Heart left ventricle (tissue), 16 donors: ENCODE measurements at regions not wholly inside any gene's neighbourhood (a gene's known extent, or its start where the extent isn't known, plus 50 kb on each side); places are given as distances from the start of the nearest gene placed in this dataset.

Experiments used
- ATAC-seq, 4 donors: fragments of 200-7000 bp; cut with Tn5 transposase; one replicate each; pipeline ENCODE4 v1.9.1; 2020 to 2022; ENCODE audit warnings: moderate library complexity in 4 of 4, mild to moderate bottlenecking in 3 of 4, moderate number of reproducible peaks in 1 of 4
- DNase-seq, 5 donors: peaks; one replicate each; pipeline ENCODE4 v3.0.0-alpha.2; 2020
- H3K27ac ChIP-seq, 12 donors: fragments of 200-600 bp; sonication (generic) in 4 of 12; one replicate each; pipeline versions ENCODE4 v1.5.0 to v1.8.0; 2016 to 2022; ENCODE audit warnings: mild to moderate bottlenecking in 2 of 12
- H3K27me3 ChIP-seq, 9 donors: fragments of 200-600 bp; sonication (generic) in 2 of 9; one replicate each; pipeline versions ENCODE4 v1.5.1 to v1.8.0; 2016 to 2022; ENCODE audit warnings: mild to moderate bottlenecking in 3 of 9
- H3K36me3 ChIP-seq, 9 donors: fragments of 200-600 bp; sonication (generic) in 2 of 9; one replicate each; pipeline versions ENCODE4 v1.5.0 to v1.8.0; 2018 to 2022; ENCODE audit warnings: mild to moderate bottlenecking in 2 of 9
- H3K4me1 ChIP-seq, 12 donors: fragments of 200-600 bp; sonication (generic) in 4 of 12; one replicate each; pipeline versions ENCODE4 v1.5.0 to v1.8.0; 2016 to 2022; ENCODE audit warnings: mild to moderate bottlenecking in 3 of 12
- H3K4me3 ChIP-seq, 12 donors: fragments of 200-600 bp; sonication (generic) in 4 of 12; one replicate each; pipeline versions ENCODE4 v1.5.0 to v1.8.0; 2017 to 2022; ENCODE audit warnings: mild to moderate bottlenecking in 9 of 12, moderate library complexity in 4 of 12
- H3K9me3 ChIP-seq, 12 donors: fragments of 200-600 bp; sonication (generic) in 4 of 12; one replicate each; pipeline versions ENCODE4 v1.5.0 to v1.8.0; 2016 to 2022; ENCODE audit warnings: mild to moderate bottlenecking in 1 of 12
- POLR2A ChIP-seq, 2 donors: fragments of 450-650 bp; IDR thresholded peaks; one replicate each; pipeline ENCODE4 v1.6.1; 2017; ENCODE audit warnings: antibody characterized with exemption in 2 of 2, mild to moderate bottlenecking in 2 of 2, moderate library complexity in 2 of 2
- WGBS, 4 donors: extraction: QIAGEN DNeasy Blood & Tissue Kit in 2 of 4; methylation state at CpG; one replicate each; pipeline versions ENCODE4 v1.1.5 to v1.1.7; 2013 to 2018; 5-methylcytosine and 5-hydroxymethylcytosine counted together
- intact Hi-C, 10 donors: fragments of 100-400 bp; cut with DNase I; formaldehyde crosslinking; loops; one replicate each; pipeline versions ENCODE4 v1.11.1 to v1.14.2; 2022
- TF ChIP-seq, protein P1 (sequence below), 12 donors: fragments of 200-600 bp; sonication (generic) in 4 of 12; IDR thresholded peaks; one replicate each; pipeline versions ENCODE4 v1.5.0 to v1.8.0; 2018 to 2022; ENCODE audit warnings: antibody characterized with exemption in 12 of 12, mild to moderate bottlenecking in 5 of 12
- donor health status: ischemic (EF 13 %, LVEDD 7.1; RV severe dilation, severe dysfunction).
- donor health status: healthy with polysubstance abuse.
- donor health status: DM: no; HTN: yes; CAD: no.
- donor health status: DM: no; HTN: no; CAD: no.
- donor health status: ischemic (EF 25% LVEDD 6.9; RV normal size, moderate dysfunction).
- donor health status: ischemic (EF 25% LVEDD 5.7; RV mildly dilated, moderate dysfunction).
- donor health status: healthy.
- donor health status: DM: yes; HTN: yes; CAD: no.
- donor health status: ischemic (EF 35%, LVEDD 5.7; RV mildly dilated, moderate dysfunction).
- donor health status: nonischemic (EF 11% LVEDD 7.7; RV severe dilation, severe dysfunction).
- donor health status: DM: yes; HTN: yes; CAD: no.
- donor health status: PGD.
- donor health status: ischemic (EF 29% LVEDD 5.4; RV normal size, mild dysfunction).
- donor health status: nonischemic (EF 23%, LVEDD 6.1; RV moderate dilation, normal function).

- H3K27ac ChIP-seq, result no peak overlapping the region
- H3K4me3 ChIP-seq, result no peak overlapping the region
- no peaks in the 10 kb centered on the region for H3K4me1 ChIP-seq
- H3K27me3 ChIP-seq, result no peaks in the 10 kb centered on the region
- intact Hi-C loops, result no loop called here
- H3K36me3 ChIP-seq, result no peaks in the 10 kb centered on the region
- TF ChIP-seq, protein P1, sequence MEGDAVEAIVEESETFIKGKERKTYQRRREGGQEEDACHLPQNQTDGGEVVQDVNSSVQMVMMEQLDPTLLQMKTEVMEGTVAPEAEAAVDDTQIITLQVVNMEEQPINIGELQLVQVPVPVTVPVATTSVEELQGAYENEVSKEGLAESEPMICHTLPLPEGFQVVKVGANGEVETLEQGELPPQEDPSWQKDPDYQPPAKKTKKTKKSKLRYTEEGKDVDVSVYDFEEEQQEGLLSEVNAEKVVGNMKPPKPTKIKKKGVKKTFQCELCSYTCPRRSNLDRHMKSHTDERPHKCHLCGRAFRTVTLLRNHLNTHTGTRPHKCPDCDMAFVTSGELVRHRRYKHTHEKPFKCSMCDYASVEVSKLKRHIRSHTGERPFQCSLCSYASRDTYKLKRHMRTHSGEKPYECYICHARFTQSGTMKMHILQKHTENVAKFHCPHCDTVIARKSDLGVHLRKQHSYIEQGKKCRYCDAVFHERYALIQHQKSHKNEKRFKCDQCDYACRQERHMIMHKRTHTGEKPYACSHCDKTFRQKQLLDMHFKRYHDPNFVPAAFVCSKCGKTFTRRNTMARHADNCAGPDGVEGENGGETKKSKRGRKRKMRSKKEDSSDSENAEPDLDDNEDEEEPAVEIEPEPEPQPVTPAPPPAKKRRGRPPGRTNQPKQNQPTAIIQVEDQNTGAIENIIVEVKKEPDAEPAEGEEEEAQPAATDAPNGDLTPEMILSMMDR (IDR thresholded peaks at IDR 0.05), result no peak
- TF ChIP-seq POLR2A (IDR thresholded peaks at IDR 0.05), result no peak
- no peaks in the 10 kb centered on the region for H3K9me3 ChIP-seq
- ATAC-seq (no peak), DNase-seq (no peak)
- WGBS, 4 donors, result 53 to 82% (median 66%) methylated on average over 2 of the region's 2 CpGs
Measured at GRCh38 chr2:195057001-195057400, 600.0 kb upstream of the SLC39A10 start.

DNA sequence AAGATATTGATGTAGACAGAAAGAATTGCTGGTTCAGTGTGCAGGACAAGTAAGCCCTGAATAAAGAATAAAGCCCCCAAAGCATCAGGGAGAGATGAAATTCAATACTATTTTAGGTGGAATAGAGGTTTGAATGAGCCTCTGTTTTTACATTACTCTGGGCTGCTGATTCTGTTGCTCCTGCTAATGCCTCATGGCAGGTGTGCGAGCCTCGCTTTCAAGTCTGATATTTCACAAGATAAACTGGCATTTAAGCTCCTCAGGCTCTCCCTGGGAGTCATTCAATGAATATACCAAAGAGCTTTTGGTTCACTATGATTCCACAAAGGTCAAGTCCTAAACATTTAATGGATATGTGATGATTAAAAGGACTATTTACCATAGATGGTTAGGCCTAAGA is 601.0 kb upstream of the SLC39A10 start:
- Histone ChIP-seq H3K9me3 (no peaks in the 10 kb centered on the region), H3K36me3 (no peaks in the 10 kb centered on the region), H3K27me3 (no peaks in the 10 kb centered on the region), H3K4me1 (no peaks in the 10 kb centered on the region), H3K4me3 (no peak overlapping the region), H3K27ac (no peak overlapping the region)
- intact Hi-C loops, result no loop called here
- DNase-seq (no peak), ATAC-seq (no peak)
- TF ChIP-seq, protein P1 (IDR thresholded peaks at IDR 0.05), result no peak
- TF ChIP-seq POLR2A (IDR thresholded peaks at IDR 0.05), result no peak
- 76 to 91% (median 77%) methylated on average over 2 of the region's 2 CpGs for WGBS, 4 donors

GRCh38 chr2:195051401-195051800 is 605.6 kb upstream of the SLC39A10 start:
- TF ChIP-seq, protein P1 (IDR thresholded peaks at IDR 0.05), result no peak
- intact Hi-C loops, result no loop called here
- no peak overlapping the region for H3K4me3 ChIP-seq

DNA sequence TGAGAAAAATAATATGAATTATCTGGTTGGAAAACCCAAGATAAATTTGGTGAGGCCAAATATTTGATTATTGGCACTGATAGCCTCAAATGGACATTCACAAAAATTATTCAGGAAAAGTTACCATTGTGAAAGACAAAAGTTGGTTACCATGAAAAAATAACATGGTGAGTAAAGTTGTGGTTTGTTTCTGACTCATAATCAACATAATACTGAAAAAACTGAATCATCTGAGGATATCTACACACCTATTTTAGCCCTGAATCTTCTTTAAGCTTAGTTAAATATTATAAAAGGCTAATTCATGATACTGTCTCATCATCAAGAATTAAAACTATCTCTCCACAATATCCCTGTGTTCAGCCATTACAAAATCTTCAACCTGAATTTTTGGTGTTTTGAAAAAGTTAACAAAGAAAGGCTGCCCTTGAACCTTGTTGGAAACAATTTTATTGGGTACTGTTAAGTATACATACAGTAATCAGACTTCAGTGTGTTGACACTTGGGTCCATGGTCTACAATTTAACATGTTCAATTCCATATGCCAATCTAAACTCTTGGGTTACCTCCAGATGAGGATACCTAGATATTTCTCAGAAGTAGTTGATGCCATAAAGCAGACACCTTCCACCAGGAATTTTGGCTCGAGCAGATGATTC is 607.5 kb upstream of the SLC39A10 start:
- no peaks in the 10 kb centered on the region for H3K36me3 ChIP-seq
- WGBS, 4 donors, result 58 to 77% (median 64%) methylated on average over 1 of the region's 1 CpG
- no peak overlapping the region for H3K4me3 ChIP-seq
- DNase-seq, result no peak
- intact Hi-C loops, result no loop called here
- ATAC-seq, result no peak
- TF ChIP-seq, protein P1 (IDR thresholded peaks at IDR 0.05), result no peak
- no peak for TF ChIP-seq POLR2A (IDR thresholded peaks at IDR 0.05)
- no peaks in the 10 kb centered on the region for H3K4me1 ChIP-seq
- H3K27ac ChIP-seq, result no peak overlapping the region
- no peaks in the 10 kb centered on the region for H3K27me3 ChIP-seq
- no peaks in the 10 kb centered on the region for H3K9me3 ChIP-seq

More at GRCh38 chr2:195051401-195051800, 605.6 kb upstream of the SLC39A10 start:
- Histone ChIP-seq H3K36me3 (no peaks in the 10 kb centered on the region), H3K27me3 (no peaks in the 10 kb centered on the region), H3K4me1 (no peaks in the 10 kb centered on the region), H3K9me3 (no peaks in the 10 kb centered on the region), H3K27ac (no peak overlapping the region)
- DNase-seq (no peak), ATAC-seq (no peak)
